Lower leg skin (tissue), 3 donors: ENCODE measurements at regions not wholly inside any gene's neighbourhood (a gene's known extent, or its start where the extent isn't known, plus 50 kb on each side); places are given as distances from the start of the nearest gene placed in this dataset.

ENCODE experiments used
- POLR2A ChIP-seq, 2 donors: fragments of 450-650 bp; IDR thresholded peaks; one replicate each; pipeline ENCODE4 v1.6.1; 2016 to 2017; ENCODE audit warnings: antibody characterized with exemption in 2 of 2, mild to moderate bottlenecking in 1 of 2, moderate library complexity in 1 of 2
- TF ChIP-seq, protein P1 (sequence below), 3 donors: fragments of 450-650 bp; IDR thresholded peaks; one replicate each; pipeline ENCODE4 v1.5.1; 2016; ENCODE audit warnings: antibody characterized with exemption in 3 of 3, mild to moderate bottlenecking in 3 of 3, moderate library complexity in 2 of 3

DNA sequence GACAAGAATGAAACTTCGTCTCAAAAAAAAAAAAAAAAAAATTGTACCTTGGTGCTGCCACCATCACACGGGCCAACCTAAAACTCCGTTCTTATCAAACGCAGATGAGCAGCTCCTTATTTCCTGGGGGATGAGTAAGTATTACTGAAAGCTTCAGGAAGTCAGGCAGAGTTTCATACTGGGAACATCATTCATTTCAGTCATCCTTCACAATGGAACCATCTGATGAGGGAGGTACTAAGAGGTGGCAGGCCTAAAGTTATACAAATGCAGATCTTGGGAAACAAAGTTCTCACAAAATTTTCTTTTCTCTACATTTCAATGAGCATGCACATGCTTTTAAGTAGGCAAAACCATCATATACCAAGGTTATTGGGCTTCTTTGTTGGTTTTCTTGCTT is 636.0 kb upstream of the LMCD1 start:
- TF ChIP-seq, protein P1, sequence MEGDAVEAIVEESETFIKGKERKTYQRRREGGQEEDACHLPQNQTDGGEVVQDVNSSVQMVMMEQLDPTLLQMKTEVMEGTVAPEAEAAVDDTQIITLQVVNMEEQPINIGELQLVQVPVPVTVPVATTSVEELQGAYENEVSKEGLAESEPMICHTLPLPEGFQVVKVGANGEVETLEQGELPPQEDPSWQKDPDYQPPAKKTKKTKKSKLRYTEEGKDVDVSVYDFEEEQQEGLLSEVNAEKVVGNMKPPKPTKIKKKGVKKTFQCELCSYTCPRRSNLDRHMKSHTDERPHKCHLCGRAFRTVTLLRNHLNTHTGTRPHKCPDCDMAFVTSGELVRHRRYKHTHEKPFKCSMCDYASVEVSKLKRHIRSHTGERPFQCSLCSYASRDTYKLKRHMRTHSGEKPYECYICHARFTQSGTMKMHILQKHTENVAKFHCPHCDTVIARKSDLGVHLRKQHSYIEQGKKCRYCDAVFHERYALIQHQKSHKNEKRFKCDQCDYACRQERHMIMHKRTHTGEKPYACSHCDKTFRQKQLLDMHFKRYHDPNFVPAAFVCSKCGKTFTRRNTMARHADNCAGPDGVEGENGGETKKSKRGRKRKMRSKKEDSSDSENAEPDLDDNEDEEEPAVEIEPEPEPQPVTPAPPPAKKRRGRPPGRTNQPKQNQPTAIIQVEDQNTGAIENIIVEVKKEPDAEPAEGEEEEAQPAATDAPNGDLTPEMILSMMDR (IDR thresholded peaks at IDR 0.05): no peak
- TF ChIP-seq POLR2A (IDR thresholded peaks at IDR 0.05): no peak
